Muscle layer of colon (tissue), 2 donors: ENCODE measurements at regions not wholly inside any gene's neighbourhood (a gene's known extent, or its start where the extent isn't known, plus 50 kb on each side); places are given as distances from the start of the nearest gene placed in this dataset.

ENCODE experiments used
- H3K27ac ChIP-seq: one replicate; pipeline ENCODE4 v1.7.0; 2013; ENCODE audit warnings: low read depth, mild to moderate bottlenecking, low read length, moderate library complexity
- H3K27me3 ChIP-seq, 2 donors: one replicate each; pipeline ENCODE4 v1.7.0; 2013; ENCODE audit warnings: low read length in 2 of 2, mild to moderate bottlenecking in 2 of 2; ENCODE audit not compliant: insufficient read depth in 2 of 2, control insufficient read depth in 1 of 2
- H3K36me3 ChIP-seq: one replicate; pipeline ENCODE4 v1.7.0; 2013; ENCODE audit warnings: mild to moderate bottlenecking, low read length; ENCODE audit not compliant: insufficient read depth
- H3K4me1 ChIP-seq: one replicate; pipeline ENCODE4 v1.7.0; 2013; ENCODE audit warnings: mild to moderate bottlenecking, low read length; ENCODE audit not compliant: insufficient read depth
- H3K4me3 ChIP-seq, 2 donors: one replicate each; pipeline ENCODE4 v1.7.0; 2013; ENCODE audit warnings: low read length in 2 of 2, low read depth in 1 of 2, mild to moderate bottlenecking in 1 of 2, moderate library complexity in 1 of 2
- H3K9ac ChIP-seq: one replicate; pipeline ENCODE4 v1.7.0; 2013; ENCODE audit warnings: low read length
- H3K9me3 ChIP-seq: one replicate; pipeline ENCODE4 v1.7.0; 2013; ENCODE audit warnings: mild to moderate bottlenecking, low read length
- donor health status: abdominal sarcoma.
- donor health status: Adenocarcinoma of cecum.

GRCh38 chr20:22101606-22102005, 396.1 kb downstream of the PAX1 start:
- Histone ChIP-seq H3K9me3 (no peaks in the 10 kb centered on the region), H3K27ac (no peak overlapping the region), H3K4me1 (no peaks in the 10 kb centered on the region), H3K36me3 (no peaks in the 10 kb centered on the region), H3K9ac (no peak overlapping the region), H3K27me3 (peaks cover 0 to 2% of the 10 kb centered on the region in 2 donors), H3K4me3 (no peak overlapping the region)

DNA sequence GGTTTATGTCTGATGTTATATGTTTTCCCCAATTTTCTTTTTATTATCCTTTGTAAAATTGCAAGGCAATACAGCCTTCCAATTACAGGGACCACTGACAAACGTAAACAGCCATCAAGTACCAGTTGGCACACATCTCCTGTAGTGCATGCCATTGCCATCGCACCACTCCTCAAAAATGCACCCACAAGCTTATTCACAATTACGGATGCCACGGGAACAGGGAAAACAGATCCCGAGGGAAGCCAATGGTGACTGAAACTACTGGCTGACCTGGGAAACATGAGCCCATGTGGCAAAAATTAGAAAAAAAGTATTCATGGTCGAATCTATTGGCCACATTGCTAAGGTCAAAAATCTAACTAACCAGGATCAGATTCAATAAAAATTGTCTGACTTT, 395.2 kb downstream of the PAX1 start:
- Histone ChIP-seq H3K36me3 (no peaks in the 10 kb centered on the region), H3K9ac (no peak overlapping the region), H3K4me1 (no peaks in the 10 kb centered on the region), H3K27ac (no peak overlapping the region), H3K27me3 (no peaks in the 10 kb centered on the region), H3K9me3 (no peaks in the 10 kb centered on the region), H3K4me3 (no peak overlapping the region)

GRCh38 chr20:22099348-22099747, 393.9 kb downstream of the PAX1 start:
- no peaks in the 10 kb centered on the region for H3K9me3 ChIP-seq
- H3K4me1 ChIP-seq = no peaks in the 10 kb centered on the region
- H3K4me3 ChIP-seq = no peak overlapping the region
- no peaks in the 10 kb centered on the region for H3K36me3 ChIP-seq
- H3K27me3 ChIP-seq = no peaks in the 10 kb centered on the region
- H3K9ac ChIP-seq = no peak overlapping the region
- no peak overlapping the region for H3K27ac ChIP-seq

- Histone ChIP-seq H3K27ac (no peak overlapping the region), H3K9me3 (no peaks in the 10 kb centered on the region), H3K4me3 (no peak overlapping the region), H3K36me3 (no peaks in the 10 kb centered on the region), H3K27me3 (no peaks in the 10 kb centered on the region), H3K4me1 (no peaks in the 10 kb centered on the region), H3K9ac (no peak overlapping the region)
Measured at GRCh38 chr20:22098511-22098910, 393.0 kb downstream of the PAX1 start.

GRCh38 chr20:22093122-22093521, 387.7 kb downstream of the PAX1 start:
- H3K9me3 ChIP-seq = no peaks in the 10 kb centered on the region

GRCh38 chr20:22088882-22089281, 383.4 kb downstream of the PAX1 start:
- no peaks in the 10 kb centered on the region for H3K9me3 ChIP-seq
- H3K27me3 ChIP-seq = no peaks in the 10 kb centered on the region
- no peaks in the 10 kb centered on the region for H3K4me1 ChIP-seq
- no peak overlapping the region for H3K9ac ChIP-seq
- H3K27ac ChIP-seq = no peak overlapping the region
- no peaks in the 10 kb centered on the region for H3K36me3 ChIP-seq
- H3K4me3 ChIP-seq = no peak overlapping the region

More at GRCh38 chr20:22093122-22093521, 387.7 kb downstream of the PAX1 start:
- Histone ChIP-seq H3K27ac (no peak overlapping the region), H3K4me1 (no peaks in the 10 kb centered on the region), H3K9ac (no peak overlapping the region), H3K36me3 (no peaks in the 10 kb centered on the region), H3K27me3 (no peaks in the 10 kb centered on the region), H3K4me3 (no peak overlapping the region)

GRCh38 chr20:22080985-22081384, 375.5 kb downstream of the PAX1 start:
- no peak overlapping the region for H3K4me3 ChIP-seq
- no peaks in the 10 kb centered on the region for H3K27me3 ChIP-seq
- H3K4me1 ChIP-seq = no peaks in the 10 kb centered on the region
- no peak overlapping the region for H3K9ac ChIP-seq
- no peak overlapping the region for H3K27ac ChIP-seq
- no peaks in the 10 kb centered on the region for H3K36me3 ChIP-seq
- no peaks in the 10 kb centered on the region for H3K9me3 ChIP-seq

DNA sequence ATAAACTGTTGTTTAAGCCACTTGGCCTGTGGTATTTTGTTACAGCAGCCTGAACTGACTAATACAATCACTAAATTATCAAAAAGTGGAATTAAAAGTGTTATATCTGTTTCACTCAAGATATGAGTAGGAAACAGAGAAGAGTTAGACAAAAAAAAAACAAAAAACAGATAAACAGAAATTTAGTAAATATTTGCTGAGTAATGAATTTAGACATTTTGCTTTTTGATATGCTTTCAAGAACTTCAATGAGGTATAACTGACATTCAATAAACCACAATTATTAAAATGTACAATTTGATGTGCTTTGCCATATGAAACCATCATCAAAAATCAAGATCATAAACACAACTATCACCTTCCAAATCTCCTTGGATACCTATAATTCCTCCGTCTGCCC, 369.2 kb downstream of the PAX1 start:
- Histone ChIP-seq H3K4me3 (no peak overlapping the region), H3K9ac (no peak overlapping the region), H3K27ac (no peak overlapping the region), H3K36me3 (no peaks in the 10 kb centered on the region), H3K4me1 (no peaks in the 10 kb centered on the region), H3K9me3 (no peaks in the 10 kb centered on the region), H3K27me3 (no peaks in the 10 kb centered on the region)

DNA sequence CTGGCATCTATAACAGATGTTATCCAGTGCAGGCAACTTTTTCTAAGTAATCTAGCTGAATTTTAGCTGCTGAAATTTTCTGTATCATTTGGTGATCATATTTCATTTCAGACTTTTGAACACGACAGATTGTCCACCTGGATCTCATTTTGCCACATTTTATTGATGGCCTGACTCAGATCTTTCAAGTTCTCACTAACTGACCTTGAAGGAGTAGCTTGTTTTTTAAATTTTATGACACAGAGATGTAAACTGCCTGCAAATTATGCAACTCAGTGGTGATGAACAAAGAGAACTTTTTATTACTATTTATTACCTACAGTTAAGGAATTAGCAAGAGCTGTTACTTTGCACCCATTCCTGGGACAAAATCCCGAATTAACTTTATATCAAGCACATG, 366.4 kb downstream of the PAX1 start:
- H3K4me1 ChIP-seq = no peaks in the 10 kb centered on the region
- H3K27me3 ChIP-seq = no peaks in the 10 kb centered on the region
- no peak overlapping the region for H3K9ac ChIP-seq
- H3K4me3 ChIP-seq = no peak overlapping the region
- H3K36me3 ChIP-seq = no peaks in the 10 kb centered on the region
- no peak overlapping the region for H3K27ac ChIP-seq
- H3K9me3 ChIP-seq = no peaks in the 10 kb centered on the region

DNA sequence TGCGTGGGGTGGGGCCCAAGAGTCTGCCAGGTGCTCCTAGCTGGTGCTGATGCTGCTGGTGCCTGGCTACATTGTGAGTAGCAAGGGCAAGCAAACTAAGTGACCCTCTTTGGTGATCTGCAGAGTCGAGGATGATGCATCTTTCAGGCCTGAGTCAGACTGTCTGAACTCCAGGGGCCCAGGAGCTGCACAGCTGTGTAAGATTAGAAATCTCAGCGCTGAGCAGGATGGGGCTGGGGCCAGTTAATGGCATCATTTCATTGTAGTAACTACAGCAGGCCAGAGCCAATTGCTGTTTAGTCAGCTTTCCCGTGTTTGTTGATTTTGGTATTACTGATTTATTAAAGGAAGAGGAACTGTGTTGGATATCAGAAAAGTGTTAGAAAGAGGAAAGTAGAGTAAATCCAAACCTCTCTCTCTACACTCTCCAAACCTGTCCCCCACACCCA, 365.2 kb downstream of the PAX1 start:
- H3K4me3 ChIP-seq = no peak overlapping the region
- no peaks in the 10 kb centered on the region for H3K36me3 ChIP-seq
- no peaks in the 10 kb centered on the region for H3K27me3 ChIP-seq
- no peaks in the 10 kb centered on the region for H3K9me3 ChIP-seq
- H3K27ac ChIP-seq = no peak overlapping the region
- peaks cover 5% of the 10 kb centered on the region for H3K4me1 ChIP-seq
- no peak overlapping the region for H3K9ac ChIP-seq

DNA sequence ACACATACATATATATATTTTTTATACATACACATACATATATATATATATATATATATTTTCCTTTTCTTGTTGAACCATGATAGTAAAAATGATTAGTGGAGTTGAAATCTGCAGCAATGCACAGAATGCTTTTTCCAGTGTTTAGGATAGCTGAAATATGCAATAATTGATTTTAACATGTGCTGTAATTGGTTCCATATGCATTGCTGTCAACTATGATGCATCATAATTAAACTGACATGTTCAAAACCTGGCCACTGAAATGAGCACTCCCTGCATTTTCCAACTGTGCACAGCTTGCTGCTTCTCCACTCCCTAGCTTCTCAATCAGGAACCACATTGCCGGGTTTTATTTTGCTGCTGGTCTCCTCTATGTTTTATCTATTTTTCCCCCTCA, 358.3 kb downstream of the PAX1 start:
- Histone ChIP-seq H3K4me3 (no peak overlapping the region), H3K9me3 (no peaks in the 10 kb centered on the region), H3K36me3 (no peaks in the 10 kb centered on the region), H3K9ac (no peak overlapping the region), H3K4me1 (peaks cover 16% of the 10 kb centered on the region), H3K27ac (no peak overlapping the region), H3K27me3 (no peaks in the 10 kb centered on the region)

- no peak overlapping the region for H3K27ac ChIP-seq
Measured at GRCh38 chr20:22062874-22063273, 357.4 kb downstream of the PAX1 start.

More at GRCh38 chr20:22062874-22063273, 357.4 kb downstream of the PAX1 start:
- Histone ChIP-seq H3K4me3 (no peak overlapping the region), H3K4me1 (peaks cover 24% of the 10 kb centered on the region), H3K9me3 (no peaks in the 10 kb centered on the region), H3K27me3 (no peaks in the 10 kb centered on the region), H3K9ac (no peak overlapping the region), H3K36me3 (no peaks in the 10 kb centered on the region)
